A673 (cell line): ENCODE measurements at regions not wholly inside any gene's neighbourhood (a gene's known extent, or its start where the extent isn't known, plus 50 kb on each side); places are given as distances from the start of the nearest gene placed in this dataset.

Source experiments
- BruUV-seq: library from RNA; stranded (reverse); fragments of 400-500 nt; replicated peaks from 2 replicates; lab custom pipeline; 2021; lab: Mats Ljungman, UMichigan
- CTCF ChIA-PET: fragments of 300-600 bp; sonication (Branson Sonifier 250); formaldehyde crosslinking; loops from one replicate; lab custom pipeline; 2022; ENCODE audit warnings: antibody characterized with exemption; lab: Charles Lee
- POLR2A ChIA-PET: fragments of 300-600 bp; sonication (Branson Sonifier 250); formaldehyde crosslinking; loops from one replicate; lab custom pipeline; 2022; ENCODE audit warnings: antibody characterized with exemption; ENCODE audit not compliant: low non-redundant PET; lab: Charles Lee
- DNase-seq: peaks from one replicate; pipeline ENCODE4 v3.0.0-alpha.2; 2015; ENCODE audit warnings: low spot score
- H3K27ac ChIP-seq: fragments of 200-600 bp; sonication (generic); 2 replicates; pipeline ENCODE4 v1.5.1; 2016; ENCODE audit warnings: mixed run types, low read depth, mild to moderate bottlenecking, mixed read lengths, antibody characterized with exemption, low read length; ENCODE audit not compliant: poor library complexity, severe bottlenecking
- H3K27me3 ChIP-seq: fragments of 200-600 bp; sonication (generic); replicated peaks from 2 replicates; pipeline ENCODE4 v1.6.1; 2017; ENCODE audit warnings: mixed run types, low read depth, mild to moderate bottlenecking, mixed read lengths, antibody characterized with exemption, low read length; ENCODE audit not compliant: insufficient read depth, poor library complexity
- H3K36me3 ChIP-seq: fragments of 200-600 bp; sonication (generic); 2 replicates; pipeline ENCODE4 v1.6.1; 2016; ENCODE audit warnings: mixed run types, mild to moderate bottlenecking, mixed read lengths, antibody characterized with exemption, low read length; ENCODE audit not compliant: insufficient read depth, poor library complexity, severe bottlenecking
- H3K4me1 ChIP-seq: fragments of 200-600 bp; sonication (generic); 2 replicates; pipeline ENCODE4 v1.6.1; 2017; ENCODE audit warnings: mixed run types, mild to moderate bottlenecking, mixed read lengths, antibody characterized with exemption, low read length; ENCODE audit not compliant: insufficient read depth, poor library complexity, severe bottlenecking
- H3K4me3 ChIP-seq: fragments of 200-600 bp; sonication (generic); 2 replicates; pipeline ENCODE4 v1.5.1; 2016; ENCODE audit warnings: low read depth, mixed run types, mild to moderate bottlenecking, mixed read lengths, low read length; ENCODE audit not compliant: poor library complexity, severe bottlenecking
- H3K9me3 ChIP-seq: fragments of 200-600 bp; sonication (generic); 2 replicates; pipeline ENCODE4 v1.6.1; 2016; ENCODE audit warnings: mixed run types, low read depth, mild to moderate bottlenecking, mixed read lengths, antibody characterized with exemption, low read length; ENCODE audit not compliant: poor library complexity, severe bottlenecking
- CTCF ChIP-seq: fragments of 300-800, 200-600 bp; sonication (generic); conservative IDR thresholded peaks from 2 replicates; pipeline ENCODE4 v1.5.1; 2017; ENCODE audit warnings: low read depth, mild to moderate bottlenecking, antibody characterized with exemption, low read length, moderate library complexity, mixed read lengths
- EZH2 ChIP-seq: fragments of 200-600 bp; sonication (generic); IDR thresholded peaks from 2 replicates; pipeline ENCODE4 v1.6.1; 2017; ENCODE audit warnings: borderline replicate concordance, low read depth, mild to moderate bottlenecking, mixed read lengths, antibody characterized with exemption, low read length; ENCODE audit not compliant: poor library complexity, severe bottlenecking
- intact Hi-C: fragments of 100-400 bp; cut with micrococcal nuclease; formaldehyde crosslinking; loops from one replicate; pipeline ENCODE4 v1.10.0; 2022; ENCODE audit not compliant: unreplicated experiment

GRCh38 chr21:14697769-14698168 lies 151.7 kb upstream of the SAMSN1 start:
- ChIA-PET POLR2A (no interaction called here), CTCF (no interaction called here)
- no TSS peak for BruUV-seq
- Histone ChIP-seq H3K27ac (no peak overlapping the region), H3K27me3 (no peaks in the 10 kb centered on the region), H3K9me3 (no peaks in the 10 kb centered on the region), H3K36me3 (no peaks in the 10 kb centered on the region), H3K4me1 (no peaks in the 10 kb centered on the region), H3K4me3 (no peak overlapping the region)
- no peak for DNase-seq
- TF ChIP-seq EZH2, result no peak
- no peak for TF ChIP-seq CTCF
- intact Hi-C loops, result no loop called here

- ChIA-PET POLR2A (no interaction called here), CTCF (no interaction called here)
- H3K4me3 ChIP-seq, result no peak overlapping the region
- H3K27me3 ChIP-seq, result no peaks in the 10 kb centered on the region
- peaks cover 4% of the 10 kb centered on the region for H3K4me1 ChIP-seq
- no peak overlapping the region for H3K27ac ChIP-seq
- BruUV-seq, result no TSS peak
- intact Hi-C loops, result no loop called here
- TF ChIP-seq EZH2, result no peak
- no peak for TF ChIP-seq CTCF
- no peaks in the 10 kb centered on the region for H3K36me3 ChIP-seq
- no peaks in the 10 kb centered on the region for H3K9me3 ChIP-seq
- no peak for DNase-seq
These were observed 148.7 kb upstream of the SAMSN1 start for GRCh38 chr21:14694817-14695216.

- no peak for DNase-seq
- Histone ChIP-seq H3K4me1 (peaks cover 4% of the 10 kb centered on the region), H3K9me3 (no peaks in the 10 kb centered on the region), H3K27me3 (no peaks in the 10 kb centered on the region), H3K27ac (no peak overlapping the region), H3K4me3 (no peak overlapping the region), H3K36me3 (no peaks in the 10 kb centered on the region)
- no TSS peak for BruUV-seq
- POLR2A ChIA-PET, result no interaction called here
- TF ChIP-seq CTCF, result no peak
- TF ChIP-seq EZH2, result no peak
- CTCF ChIA-PET, result no interaction called here
- intact Hi-C loops, result no loop called here
These were observed 147.9 kb upstream of the SAMSN1 start for GRCh38 chr21:14693997-14694396.
